ENCODE measurements at regions not wholly inside any gene's neighbourhood (a gene's known extent, or its start where the extent isn't known, plus 50 kb on each side); places are given as distances from the start of the nearest gene placed in this dataset.

GRCh38 chrX:125012585-125012984 is 307.1 kb upstream of the TEX13C start:
- Histone ChIP-seq H3K27me3 (no peaks in the 10 kb centered on the region), H3K4me1 (no peaks in the 10 kb centered on the region), H3K9me3 (no peaks in the 10 kb centered on the region), H3K27ac (no peak overlapping the region), H3K4me3 (no peak overlapping the region), H3K36me3 (no peaks in the 10 kb centered on the region)
- intact Hi-C loops (cut with DNase I), result no loop called here
- no peak for TF ChIP-seq CTCF (IDR thresholded peaks at IDR 0.05)
- 70% methylated on average over 3 of the region's 3 CpGs for WGBS (ENCODE audit: insufficient coverage, low coverage, low lambda C conversion rate, missing lambda C conversion rate)
- no peak for DNase-seq
- ATAC-seq, result no peak

GRCh38 chrX:125029131-125029530 is 290.5 kb upstream of the TEX13C start:
- Histone ChIP-seq H3K36me3 (no peaks in the 10 kb centered on the region), H3K27ac (no peak overlapping the region), H3K4me1 (no peaks in the 10 kb centered on the region), H3K4me3 (no peak overlapping the region), H3K27me3 (no peaks in the 10 kb centered on the region), H3K9me3 (no peaks in the 10 kb centered on the region)
- ATAC-seq, result no peak
- intact Hi-C loops (cut with DNase I), result no loop called here
- no peak for TF ChIP-seq CTCF (IDR thresholded peaks at IDR 0.05)
- no peak for TF ChIP-seq POLR2A (IDR thresholded peaks at IDR 0.05)
- DNase-seq, result no peak
- 44% methylated on average over 3 of the region's 3 CpGs for WGBS (ENCODE audit: insufficient coverage, low coverage, low lambda C conversion rate, missing lambda C conversion rate)

Data from right lobe of liver (tissue), 6 donors.